HepG2 (cell line): ENCODE measurements at regions not wholly inside any gene's neighbourhood (a gene's known extent, or its start where the extent isn't known, plus 50 kb on each side); places are given as distances from the start of the nearest gene placed in this dataset.

Experiments
- ATAC-seq: fragments of 200-7000 bp; cut with Tn5 transposase; 3 replicates; pipeline ENCODE4 v1.9.1; 2020; ENCODE audit warnings: mild to moderate bottlenecking, moderate library complexity
- BruUV-seq: library from RNA; stranded (reverse); fragments of 400-500 nt; replicated peaks from 2 replicates; lab custom pipeline; 2021; lab: Mats Ljungman, UMichigan
- CTCF ChIA-PET: fragments of 300-600 bp; formaldehyde crosslinking; extraction: SDS; loops from one replicate; lab custom pipeline; 2021; ENCODE audit warnings: low total read pairs, inconsistent platforms, low intra/inter-chr PET ratio; lab: Yijun Ruan, JAX
- POLR2A ChIA-PET: fragments of 350-600 bp; sonication (Branson Sonifier 250); formaldehyde crosslinking; loops from one replicate; lab custom pipeline; 2020; ENCODE audit warnings: antibody characterized with exemption, inconsistent platforms; lab: Yijun Ruan, JAX
- DNase-seq: peaks from one replicate; pipeline ENCODE4 v3.0.0-alpha.2; 2015; ENCODE audit warnings: low spot score
- FAIRE-seq: peaks from 3 replicates; lab custom pipeline; 2011; peaks lifted over from hg19 to GRCh38; lab: Jason Lieb, UNC
- H2AFZ ChIP-seq: one replicate; pipeline ENCODE4 v1.6.1; 2011; ENCODE audit warnings: low read length, inconsistent platforms
- H3K27ac ChIP-seq: fragments of 300-600 bp; 3 replicates; pipeline ENCODE4 v1.8.0; 2011; ENCODE audit warnings: mixed run types, mild to moderate bottlenecking, mixed read lengths, low read length, inconsistent platforms; ENCODE audit not compliant: insufficient read depth; ENCODE audit errors: extremely low read length
- H3K27me3 ChIP-seq, 2 experiments: fragments of 200-600 bp in 1 of 2; 2 replicates in 1 of 2; 3 replicates in 1 of 2; pipeline versions ENCODE4 v1.6.0 to v1.8.0; 2011; ENCODE audit warnings: low read length in 2 of 2, mild to moderate bottlenecking in 2 of 2, moderate library complexity in 2 of 2, inconsistent platforms in 1 of 2; ENCODE audit not compliant: insufficient read depth in 2 of 2, control insufficient read depth in 1 of 2
- H3K36me3 ChIP-seq, 2 experiments: fragments of 200-600 bp in 1 of 2; replicated peaks in 1 of 2; 2 replicates in 1 of 2; 3 replicates in 1 of 2; pipeline versions ENCODE4 v1.5.1 to v1.8.0; 2011; ENCODE audit warnings: low read length in 2 of 2, inconsistent platforms in 1 of 2; ENCODE audit not compliant: insufficient read depth in 2 of 2, control insufficient read depth in 1 of 2
- H3K4me1 ChIP-seq: 2 replicates; pipeline ENCODE4 v1.5.1; 2012; ENCODE audit warnings: low read length, inconsistent platforms; ENCODE audit not compliant: insufficient read depth
- H3K4me2 ChIP-seq: 2 replicates; pipeline ENCODE4 v1.6.0; 2011; ENCODE audit warnings: low read depth, low read length, inconsistent platforms
- H3K4me3 ChIP-seq, 3 experiments: fragments of 200-600 bp in 1 of 3; sonication (generic), shearing (Covaris generic) in 1 of 3; replicated peaks in 1 of 3; 2 replicates each; pipeline ENCODE4 v1.5.1; 2011 to 2016; ENCODE audit warnings: low read length in 3 of 3, inconsistent platforms in 2 of 3, low read depth in 2 of 3, mild to moderate bottlenecking in 2 of 3, control low read depth in 1 of 3, mixed read lengths in 1 of 3; ENCODE audit not compliant: insufficient read depth in 1 of 3
- H3K79me2 ChIP-seq: one replicate; pipeline ENCODE4 v1.6.1; 2011; ENCODE audit warnings: low read length, inconsistent platforms; ENCODE audit not compliant: insufficient read depth
- H3K9ac ChIP-seq: 2 replicates; pipeline ENCODE4 v1.6.0; 2011; ENCODE audit warnings: mild to moderate bottlenecking, low read depth, low read length, inconsistent platforms; ENCODE audit not compliant: insufficient read depth
- H3K9me3 ChIP-seq: 2 replicates; pipeline ENCODE4 v1.5.1; 2012; ENCODE audit warnings: mild to moderate bottlenecking, low read length
- H4K20me1 ChIP-seq: 2 replicates; pipeline ENCODE4 v1.6.0; 2011; ENCODE audit warnings: inconsistent platforms, mild to moderate bottlenecking, low read length, moderate library complexity; ENCODE audit not compliant: insufficient read depth
- FOXC1 ChIP-seq: sonication (generic); formaldehyde crosslinking; IDR thresholded peaks from 2 replicates; pipeline ENCODE4 v1.8.0; 2022; ENCODE audit warnings: mild to moderate bottlenecking, missing genetic modification reagents, borderline replicate concordance
- NONO ChIP-seq, 2 experiments: fragments of 450-650 bp in 1 of 2; sonication (generic) in 1 of 2; formaldehyde crosslinking in 1 of 2; IDR thresholded peaks in 1 of 2; conservative IDR thresholded peaks in 1 of 2; 2 replicates each; pipeline versions ENCODE4 v1.6.1 to v1.8.0; 2017 to 2022; ENCODE audit warnings: mild to moderate bottlenecking in 1 of 2, missing genetic modification reagents in 1 of 2, moderate library complexity in 1 of 2
- RFX1 ChIP-seq: fragments of 450-650 bp; IDR thresholded peaks from 2 replicates; pipeline ENCODE4 v1.6.1; 2017
- SUZ12 ChIP-seq: fragments of 150-350 bp; IDR thresholded peaks from 2 replicates; pipeline ENCODE4 v1.6.1; 2014; ENCODE audit warnings: low read depth, low read length
- TCF7L2 ChIP-seq: IDR thresholded peaks from 2 replicates; pipeline ENCODE4 v1.6.1; 2011; ENCODE audit warnings: mild to moderate bottlenecking, low read depth, low read length, moderate library complexity
- ZNF572 ChIP-seq: sonication (generic); formaldehyde crosslinking; IDR thresholded peaks from 2 replicates; pipeline ENCODE4 v1.5.1; 2020; ENCODE audit warnings: mild to moderate bottlenecking, missing genetic modification reagents
- ZNF646 ChIP-seq: sonication (generic); formaldehyde crosslinking; IDR thresholded peaks from 2 replicates; pipeline ENCODE4 v1.9.0; 2021; ENCODE audit warnings: mild to moderate bottlenecking, missing genetic modification reagents
- WGBS: methylation state at CpG from one replicate; pipeline ENCODE4 v1.1.6; 2017; ENCODE audit warnings: low lambda C conversion rate; 5-methylcytosine and 5-hydroxymethylcytosine counted together
- in situ Hi-C: cut with HindIII; loops from 2 replicates; pipeline ENCODE4 v1.10.0; 2017; ENCODE audit warnings: low pct_unique_long_range_greater_than_20kb; ENCODE audit not compliant: extremely low pct_ligation_motif_present
- intact Hi-C: fragments of 100-400 bp; cut with micrococcal nuclease; formaldehyde crosslinking; loops from one replicate; pipeline ENCODE4 v1.10.0; 2022; ENCODE audit not compliant: unreplicated experiment

GRCh38 chrX:124592744-124593143 lies 246.4 kb downstream of the SH2D1A start:
- H3K79me2 ChIP-seq = no peaks in the 10 kb centered on the region
- TF ChIP-seq ZNF572 (CRISPR knock-in tag) = no peak
- TF ChIP-seq RFX1 = no peak
- TF ChIP-seq TCF7L2 = no peak
- TF ChIP-seq SUZ12 = no peak
- no peak overlapping the region for H3K4me2 ChIP-seq
- BruUV-seq = no TSS peak
- ATAC-seq = no peak
- no peaks in the 10 kb centered on the region for H4K20me1 ChIP-seq
- H3K27ac ChIP-seq = no peak overlapping the region
- intact Hi-C loops = no loop called here
- in situ Hi-C loops = no loop called here
- H3K36me3 ChIP-seq = no peaks in the 10 kb centered on the region
- no peaks in the 10 kb centered on the region for H3K9me3 ChIP-seq
- H3K4me1 ChIP-seq = no peaks in the 10 kb centered on the region
- H3K27me3 ChIP-seq = no peaks in the 10 kb centered on the region
- H3K9ac ChIP-seq = no peak overlapping the region
- H3K4me3 ChIP-seq = no peak overlapping the region
- ChIA-PET POLR2A (no interaction called here), CTCF (no interaction called here)
- FAIRE-seq = no peak
- no peak for DNase-seq
- H2AFZ ChIP-seq = no peak overlapping the region

- ATAC-seq = no peak
- intact Hi-C loops (no loop called here), in situ Hi-C loops (no loop called here)
- ChIA-PET POLR2A (no interaction called here), CTCF (no interaction called here)
- no peaks in the 10 kb centered on the region for H3K79me2 ChIP-seq
- no peaks in the 10 kb centered on the region for H3K27me3 ChIP-seq
- no peak for FAIRE-seq
- no peak overlapping the region for H2AFZ ChIP-seq
- no peak overlapping the region for H3K27ac ChIP-seq
- no peak for DNase-seq
- WGBS = 0% methylated on average over 1 of the region's 1 CpG
- no peaks in the 10 kb centered on the region for H3K9me3 ChIP-seq
- BruUV-seq = no TSS peak
- no peak overlapping the region for H3K4me2 ChIP-seq
- H4K20me1 ChIP-seq = no peaks in the 10 kb centered on the region
- H3K4me3 ChIP-seq = no peak overlapping the region
- H3K9ac ChIP-seq = no peak overlapping the region
- H3K4me1 ChIP-seq = no peaks in the 10 kb centered on the region
- no peaks in the 10 kb centered on the region for H3K36me3 ChIP-seq
- TF ChIP-seq FOXC1 (CRISPR knock-in tag) = no peak
- no peak for TF ChIP-seq ZNF646
- TF ChIP-seq NONO (IDR thresholded peaks at IDR 0.05) = no peak
- no peak for TF ChIP-seq NONO (CRISPR knock-in tag; conservative IDR thresholded peaks at IDR 0.05)
Observed at GRCh38 chrX:124594017-124594651, 247.8 kb downstream of the SH2D1A start.
